OCI-LY7 (cell line): ENCODE measurements at regions not wholly inside any gene's neighbourhood (a gene's known extent, or its start where the extent isn't known, plus 50 kb on each side); places are given as distances from the start of the nearest gene placed in this dataset.

Experiments
- BruUV-seq: library from RNA; stranded (reverse); fragments of 400-500 nt; replicated peaks from 2 replicates; lab custom pipeline; 2021; lab: Mats Ljungman, UMichigan
- CTCF ChIA-PET: fragments of 300-600 bp; sonication (Branson Sonifier 250); formaldehyde crosslinking; loops from one replicate; lab custom pipeline; 2022; ENCODE audit warnings: antibody characterized with exemption; ENCODE audit not compliant: unreplicated experiment; lab: Charles Lee
- POLR2A ChIA-PET: fragments of 300-600 bp; sonication (Branson Sonifier 250); formaldehyde crosslinking; loops from one replicate; lab custom pipeline; 2022; ENCODE audit warnings: antibody characterized with exemption; lab: Charles Lee
- DNase-seq: peaks from one replicate; pipeline ENCODE4 v3.0.0-alpha.2; 2015; ENCODE audit warnings: low spot score
- H2AFZ ChIP-seq: fragments of 200-600 bp; sonication (generic), shearing (Covaris generic); 2 replicates; pipeline ENCODE4 v1.6.1; 2014; ENCODE audit warnings: mild to moderate bottlenecking, antibody characterized with exemption, low read length, moderate library complexity
- H3K27ac ChIP-seq: fragments of 200-600 bp; sonication (generic); 2 replicates; pipeline ENCODE4 v1.5.1; 2014; ENCODE audit warnings: mixed run types, low read depth, mild to moderate bottlenecking, moderate library complexity, low read length, inconsistent platforms; ENCODE audit not compliant: poor library complexity, severe bottlenecking
- H3K36me3 ChIP-seq: fragments of 200-600 bp; sonication (generic); 2 replicates; pipeline ENCODE4 v1.6.1; 2014; ENCODE audit warnings: mild to moderate bottlenecking, antibody characterized with exemption, low read length, moderate library complexity, mixed read lengths; ENCODE audit not compliant: insufficient read depth
- H3K4me1 ChIP-seq: fragments of 200-600 bp; sonication (generic); 2 replicates; pipeline ENCODE4 v1.5.1; 2014; ENCODE audit warnings: mild to moderate bottlenecking, low read length; ENCODE audit not compliant: insufficient read depth, poor library complexity, severe bottlenecking
- H3K4me2 ChIP-seq: fragments of 200-600 bp; sonication (generic); 2 replicates; pipeline ENCODE4 v1.6.1; 2014; ENCODE audit warnings: mild to moderate bottlenecking, low read length
- H3K4me3 ChIP-seq: fragments of 200-600 bp; sonication (generic); 2 replicates; pipeline ENCODE4 v1.5.1; 2014; ENCODE audit warnings: mild to moderate bottlenecking, low read depth, low read length; ENCODE audit not compliant: poor library complexity, severe bottlenecking
- H3K79me2 ChIP-seq: fragments of 200-600 bp; sonication (generic); 2 replicates; pipeline ENCODE4 v1.6.1; 2016; ENCODE audit warnings: low read depth, mild to moderate bottlenecking, low read length, moderate library complexity, mixed read lengths; ENCODE audit not compliant: insufficient read depth
- H3K9me2 ChIP-seq: fragments of 200-600 bp; sonication (generic); 2 replicates; pipeline ENCODE4 v1.6.1; 2016; ENCODE audit warnings: mild to moderate bottlenecking, low read length, mixed read lengths; ENCODE audit not compliant: insufficient read depth
- H3K9me3 ChIP-seq: fragments of 200-600 bp; sonication (generic); 2 replicates; pipeline ENCODE4 v1.6.1; 2014; ENCODE audit warnings: mild to moderate bottlenecking, mixed run types, low read length, mixed read lengths
- H4K20me1 ChIP-seq: fragments of 200-600 bp; sonication (generic); 2 replicates; pipeline ENCODE4 v1.6.1; 2014; ENCODE audit warnings: mild to moderate bottlenecking, antibody characterized with exemption, low read length, moderate library complexity, mixed read lengths; ENCODE audit not compliant: insufficient read depth
- CTCF ChIP-seq: fragments of 200-600 bp; sonication (generic); conservative IDR thresholded peaks from 2 replicates; pipeline ENCODE4 v1.5.1; 2014; ENCODE audit warnings: mild to moderate bottlenecking, antibody characterized with exemption, low read length, moderate library complexity, mixed read lengths
- EZH2phosphoT487 ChIP-seq: fragments of 200-600 bp; sonication (generic); IDR thresholded peaks from 2 replicates; pipeline ENCODE4 v1.6.1; 2018; ENCODE audit warnings: low read depth, borderline replicate concordance, mild to moderate bottlenecking, mixed run types, antibody characterized with exemption, low read length, moderate library complexity, mixed read lengths
- intact Hi-C: fragments of 100-400 bp; cut with micrococcal nuclease; formaldehyde crosslinking; loops from one replicate; pipeline ENCODE4 v1.10.0; 2022; ENCODE audit not compliant: unreplicated experiment

GRCh38 chr9:31519011-31519410 lies 865.4 kb upstream of the ACO1 start:
- ChIA-PET CTCF (no interaction called here), POLR2A (no interaction called here)
- no peak overlapping the region for H2AFZ ChIP-seq
- H3K4me1 ChIP-seq: no peaks in the 10 kb centered on the region
- 0 out of 2 replicates have a peak overlapping the region, but pooled peaks have one; percentile 11 for H3K4me2 ChIP-seq
- no TSS peak for BruUV-seq
- H3K9me2 ChIP-seq: no peaks in the 10 kb centered on the region
- no peaks in the 10 kb centered on the region for H3K36me3 ChIP-seq
- no peak overlapping the region for H3K27ac ChIP-seq
- no peak overlapping the region for H3K4me3 ChIP-seq
- no peaks in the 10 kb centered on the region for H4K20me1 ChIP-seq
- intact Hi-C loops: no loop called here
- TF ChIP-seq CTCF (no peak), EZH2phosphoT487 (no peak)
- DNase-seq: no peak
- no peaks in the 10 kb centered on the region for H3K9me3 ChIP-seq
- no peaks in the 10 kb centered on the region for H3K79me2 ChIP-seq

- intact Hi-C loops: no loop called here
- no peaks in the 10 kb centered on the region for H3K9me3 ChIP-seq
- H4K20me1 ChIP-seq: no peaks in the 10 kb centered on the region
- DNase-seq: no peak
- CTCF ChIA-PET: no interaction called here
- BruUV-seq: no TSS peak
- H2AFZ ChIP-seq: 0 out of 2 replicates have a peak overlapping the region, but pooled peaks have one; percentile 25
- no peak overlapping the region for H3K27ac ChIP-seq
- H3K79me2 ChIP-seq: no peaks in the 10 kb centered on the region
- H3K9me2 ChIP-seq: no peaks in the 10 kb centered on the region
- no peaks in the 10 kb centered on the region for H3K36me3 ChIP-seq
- no peak overlapping the region for H3K4me3 ChIP-seq
- no peaks in the 10 kb centered on the region for H3K4me1 ChIP-seq
- POLR2A ChIA-PET: no interaction called here
- H3K4me2 ChIP-seq: 0 out of 2 replicates have a peak overlapping the region, but pooled peaks have one; percentile 11
- TF ChIP-seq CTCF: no peak
- no peak for TF ChIP-seq EZH2phosphoT487
These were observed 865.0 kb upstream of the ACO1 start for GRCh38 chr9:31519424-31519823.

GRCh38 chr9:31519826-31520225 lies 864.6 kb upstream of the ACO1 start:
- CTCF ChIA-PET: no interaction called here
- H3K27ac ChIP-seq: no peak overlapping the region
- TF ChIP-seq EZH2phosphoT487 (no peak), CTCF (no peak)
- no peaks in the 10 kb centered on the region for H3K9me2 ChIP-seq
- no peak overlapping the region for H3K4me3 ChIP-seq
- no peak overlapping the region for H2AFZ ChIP-seq
- POLR2A ChIA-PET: no interaction called here
- H3K4me1 ChIP-seq: no peaks in the 10 kb centered on the region
- intact Hi-C loops: no loop called here
- no peak overlapping the region for H3K4me2 ChIP-seq
- H4K20me1 ChIP-seq: no peaks in the 10 kb centered on the region
- no peak for DNase-seq
- H3K9me3 ChIP-seq: no peaks in the 10 kb centered on the region
- H3K79me2 ChIP-seq: no peaks in the 10 kb centered on the region
- no peaks in the 10 kb centered on the region for H3K36me3 ChIP-seq
- BruUV-seq: no TSS peak
